NCI-H1105 treated with DMSO at 0.1 percent for 48 hours (cell line): ENCODE measurements at regions not wholly inside any gene's neighbourhood (a gene's known extent, or its start where the extent isn't known, plus 50 kb on each side); places are given as distances from the start of the nearest gene placed in this dataset.

ENCODE experiments used
- DNase-seq: peaks from one replicate; lab custom pipeline; 2025; lab: John Stamatoyannopoulos, UW

DNA sequence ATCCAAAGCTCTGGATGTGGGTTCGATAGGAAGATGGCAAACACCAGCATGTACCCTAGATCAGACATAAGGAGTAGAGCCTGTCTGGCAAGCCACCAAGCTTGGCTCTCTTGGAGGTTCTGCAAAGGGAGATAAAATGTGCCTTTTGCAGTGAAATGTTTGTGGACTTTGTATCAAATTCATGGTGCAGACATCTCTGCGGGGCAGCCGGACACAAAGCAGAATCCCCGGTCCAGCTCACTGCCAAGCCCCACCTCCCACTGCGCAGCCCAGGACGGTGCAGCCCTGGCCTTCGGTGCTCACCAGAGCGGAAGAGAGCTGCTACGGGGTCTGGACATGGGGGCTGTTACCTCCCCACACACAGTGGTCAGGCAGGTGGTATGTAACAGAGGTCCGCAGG, 333.6 kb upstream of the JARID2 start:
- no peak for DNase-seq

DNA sequence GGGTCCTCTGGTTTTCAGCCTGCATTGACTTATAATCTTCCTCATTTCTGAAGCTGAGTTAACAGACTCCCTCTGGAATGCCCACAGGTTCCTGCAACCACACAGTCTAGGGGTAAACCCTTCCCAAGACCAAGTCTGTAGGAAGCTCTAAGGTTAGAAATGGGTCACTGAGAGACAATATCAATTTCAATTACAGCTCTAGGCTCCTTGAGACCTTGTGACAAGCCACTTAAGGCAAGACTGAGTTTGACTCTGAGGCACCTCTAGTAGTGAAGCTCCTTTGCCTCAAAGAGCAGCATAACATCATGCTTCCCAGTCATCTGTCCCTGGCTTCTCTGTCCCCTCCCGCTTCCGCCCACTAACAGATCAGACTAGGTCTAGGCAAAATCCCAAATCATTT, 333.2 kb upstream of the JARID2 start:
- DNase-seq: no peak

DNA sequence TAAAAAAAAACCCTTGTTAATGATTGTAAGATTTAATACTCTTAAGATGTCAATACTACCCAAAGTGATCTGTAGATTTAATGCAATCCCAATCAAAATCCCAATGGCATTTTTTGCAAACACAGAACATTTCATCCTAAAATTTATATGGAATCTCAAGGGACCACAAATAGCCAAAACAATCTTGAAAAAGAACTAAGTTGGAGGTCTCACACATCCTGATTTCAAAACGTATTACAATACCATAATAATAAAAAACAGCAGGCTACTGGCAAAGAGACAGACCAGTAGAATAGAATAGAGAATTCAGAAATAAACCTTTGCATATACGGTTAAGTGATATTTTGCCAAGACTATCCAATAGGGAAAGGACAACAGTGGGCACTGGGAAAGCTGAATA, 331.9 kb upstream of the JARID2 start:
- no peak for DNase-seq

DNA sequence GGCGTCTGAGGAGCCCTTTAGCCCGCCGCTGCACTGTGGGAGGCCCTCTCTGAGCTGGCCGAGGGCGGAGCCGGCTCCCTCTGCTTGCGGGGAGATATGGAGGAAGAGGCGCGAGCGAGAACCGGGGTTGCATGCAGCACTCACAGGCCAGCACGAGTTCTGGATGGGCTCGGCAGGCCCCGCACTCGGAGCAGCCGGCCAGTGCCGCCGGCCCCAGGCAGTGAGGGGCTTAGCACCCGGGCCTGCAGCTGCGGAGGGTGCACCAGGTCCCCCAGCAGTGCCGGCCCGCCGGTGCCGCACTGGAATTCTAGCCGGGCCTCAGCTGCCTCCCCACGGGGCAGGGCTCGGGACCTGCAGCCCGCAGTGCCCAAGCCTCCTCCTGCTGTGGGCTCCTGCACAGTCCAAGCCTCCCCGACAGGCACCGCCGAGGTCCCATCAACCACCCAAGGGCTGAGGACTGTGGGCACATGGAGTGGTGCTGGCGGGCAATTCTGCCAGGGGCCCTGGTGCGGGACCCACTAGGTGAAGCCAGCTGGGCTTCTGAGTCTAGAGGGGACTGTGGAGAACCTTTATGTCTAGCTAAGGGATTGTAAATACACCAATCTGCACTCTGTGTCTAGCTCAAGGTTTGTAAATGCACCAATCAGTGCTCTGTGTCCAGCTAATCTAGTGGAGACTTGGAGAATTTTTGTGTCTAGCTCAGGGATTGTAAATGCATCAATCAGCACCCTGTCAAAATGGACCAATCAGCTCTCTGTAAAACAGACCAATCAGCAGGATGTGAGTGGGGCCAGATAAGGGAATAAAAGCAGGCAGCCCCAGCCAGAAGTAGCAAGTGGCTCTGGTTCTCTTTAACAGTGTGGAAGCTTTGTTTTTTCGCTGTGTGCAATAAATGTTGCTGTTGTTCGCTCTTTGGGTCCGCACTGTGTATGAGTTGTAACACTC, 329.7 kb upstream of the JARID2 start:
- no peak for DNase-seq

DNA sequence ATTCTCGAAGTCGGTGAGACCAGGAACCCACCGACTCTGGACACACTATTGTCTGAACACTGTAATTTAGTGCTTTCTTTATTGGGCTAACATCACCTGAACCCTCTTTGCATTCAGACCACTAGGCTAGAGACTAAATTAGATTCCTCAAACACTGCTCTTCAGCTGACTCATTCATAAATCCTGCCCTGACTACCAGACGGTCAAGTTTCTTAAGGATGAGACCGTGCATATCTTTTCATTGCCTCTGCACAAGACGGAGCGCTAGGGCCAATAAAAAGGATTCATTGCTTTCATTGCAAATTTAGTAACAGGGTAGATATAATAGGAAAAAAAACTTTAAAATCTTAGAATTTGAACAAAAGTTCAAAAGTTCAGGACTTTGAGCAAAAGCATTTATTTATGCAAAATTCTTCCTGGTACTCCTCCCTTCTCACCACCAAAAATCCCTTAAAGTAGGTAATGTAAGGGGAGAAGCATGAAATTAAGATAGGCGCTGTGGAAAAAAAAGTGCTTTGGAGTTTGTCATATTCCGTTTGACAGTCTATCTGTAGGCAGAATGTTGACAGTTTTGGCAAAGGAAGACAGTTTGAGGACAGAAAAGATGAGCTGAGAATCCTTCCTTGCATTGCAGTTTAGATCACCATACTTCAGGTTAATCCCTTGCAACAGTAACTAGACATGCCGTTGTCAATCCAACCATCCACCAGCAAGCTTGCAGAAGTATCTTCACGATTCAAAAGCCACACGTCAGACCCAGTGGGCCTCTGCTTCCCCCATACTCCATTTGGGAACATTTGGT, 328.6 kb upstream of the JARID2 start:
- DNase-seq: no peak

DNA sequence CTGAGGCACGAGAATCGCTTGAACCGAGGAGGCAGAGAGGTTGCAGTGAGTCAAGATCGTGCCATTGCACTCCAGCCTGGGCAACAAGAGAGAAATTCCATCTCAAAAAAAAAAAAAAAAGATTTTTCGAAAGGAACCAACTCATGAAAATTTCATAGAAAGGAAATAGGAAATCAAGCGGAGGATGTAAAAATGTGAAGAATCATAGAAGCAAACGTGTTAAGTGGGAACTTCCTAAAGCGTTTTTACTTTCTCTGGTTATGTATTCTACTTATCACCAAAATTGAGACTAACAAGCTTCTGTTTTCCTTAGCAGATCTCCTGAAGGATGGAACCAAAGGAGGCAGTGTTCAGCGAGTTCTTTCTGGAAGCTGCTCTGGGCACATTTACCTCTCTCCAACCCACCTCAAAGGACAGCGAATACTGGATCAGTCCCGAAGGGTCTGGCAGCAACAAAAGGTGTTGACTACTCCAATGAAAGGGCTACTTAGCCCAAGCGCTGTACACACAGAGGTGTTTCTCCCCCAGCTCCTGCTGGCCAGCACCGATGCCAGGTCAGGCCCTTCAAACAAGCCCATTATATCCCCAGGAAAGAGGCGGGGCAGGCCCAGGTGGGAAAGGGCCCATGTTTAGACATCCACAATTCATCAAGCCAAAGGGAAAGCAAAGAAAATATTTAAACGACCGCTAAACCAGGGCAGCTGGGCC, 327.5 kb upstream of the JARID2 start:
- DNase-seq: no peak

DNA sequence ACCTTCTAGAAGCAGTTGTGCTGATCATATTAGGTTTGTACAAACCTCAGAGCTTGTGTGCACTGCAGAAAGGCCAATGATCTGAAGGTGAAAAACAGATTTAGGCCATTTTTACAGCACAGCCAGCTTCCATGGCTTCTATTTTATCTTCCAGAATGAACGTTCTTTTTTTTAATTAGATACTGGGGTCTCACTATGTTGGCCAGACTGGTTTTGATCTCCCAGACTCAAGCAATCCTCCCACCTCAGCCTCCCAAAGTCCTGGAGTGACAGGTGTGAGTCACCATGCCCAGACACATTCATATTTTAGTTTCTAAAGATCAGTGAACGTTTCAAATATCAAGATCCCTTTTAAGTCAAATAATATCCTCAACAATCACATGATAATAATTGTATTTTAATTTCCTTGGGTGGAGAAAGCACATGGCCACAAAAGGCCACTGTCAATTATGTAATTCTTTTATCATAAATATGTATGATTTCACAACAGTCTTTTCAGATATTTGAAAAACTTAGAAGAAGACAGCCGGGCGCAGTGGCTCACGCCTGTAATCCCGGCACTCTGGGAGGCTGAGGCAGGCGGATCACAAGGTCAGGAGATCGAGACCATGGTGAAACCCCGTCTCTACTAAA, 326.7 kb upstream of the JARID2 start:
- no peak for DNase-seq

DNA sequence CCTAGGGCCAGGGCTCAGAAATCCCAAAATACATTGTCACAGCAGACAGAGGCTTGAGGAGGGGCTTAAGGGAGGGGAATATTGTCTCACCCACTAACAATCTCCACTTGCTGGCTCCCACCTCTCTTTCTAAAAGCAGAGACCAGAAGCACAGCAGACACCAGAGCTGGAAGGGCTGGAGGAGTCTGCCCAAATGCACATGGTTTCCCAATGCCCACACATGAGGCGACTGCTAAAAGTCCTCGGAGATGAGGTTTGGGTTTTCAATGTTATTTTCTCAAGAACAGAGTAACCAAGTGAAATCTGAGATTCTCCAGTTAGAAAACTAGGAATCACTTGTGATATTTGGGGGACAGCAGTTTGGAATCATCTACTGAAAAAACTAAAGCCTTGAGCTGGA, 325.6 kb upstream of the JARID2 start:
- DNase-seq: no peak

DNA sequence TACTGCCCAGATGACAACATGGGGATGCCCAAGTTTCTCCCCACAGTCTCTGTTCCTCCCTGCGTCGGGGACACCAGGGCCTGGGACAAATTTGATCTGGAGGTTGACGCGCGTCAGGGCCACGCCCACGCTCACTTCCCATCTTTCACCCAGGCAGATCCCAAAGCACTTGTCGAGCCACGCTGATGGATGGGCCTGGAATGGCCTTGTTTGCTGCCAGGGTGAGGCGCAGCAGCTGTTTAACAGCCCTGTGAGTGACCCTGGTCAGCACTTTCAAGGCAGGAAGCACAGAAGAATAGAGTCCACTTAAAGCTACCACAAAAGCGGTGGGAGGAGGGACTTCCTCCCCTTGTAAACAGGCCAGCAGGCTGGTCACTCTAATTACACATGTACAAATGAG, 324.7 kb upstream of the JARID2 start:
- no peak for DNase-seq

DNA sequence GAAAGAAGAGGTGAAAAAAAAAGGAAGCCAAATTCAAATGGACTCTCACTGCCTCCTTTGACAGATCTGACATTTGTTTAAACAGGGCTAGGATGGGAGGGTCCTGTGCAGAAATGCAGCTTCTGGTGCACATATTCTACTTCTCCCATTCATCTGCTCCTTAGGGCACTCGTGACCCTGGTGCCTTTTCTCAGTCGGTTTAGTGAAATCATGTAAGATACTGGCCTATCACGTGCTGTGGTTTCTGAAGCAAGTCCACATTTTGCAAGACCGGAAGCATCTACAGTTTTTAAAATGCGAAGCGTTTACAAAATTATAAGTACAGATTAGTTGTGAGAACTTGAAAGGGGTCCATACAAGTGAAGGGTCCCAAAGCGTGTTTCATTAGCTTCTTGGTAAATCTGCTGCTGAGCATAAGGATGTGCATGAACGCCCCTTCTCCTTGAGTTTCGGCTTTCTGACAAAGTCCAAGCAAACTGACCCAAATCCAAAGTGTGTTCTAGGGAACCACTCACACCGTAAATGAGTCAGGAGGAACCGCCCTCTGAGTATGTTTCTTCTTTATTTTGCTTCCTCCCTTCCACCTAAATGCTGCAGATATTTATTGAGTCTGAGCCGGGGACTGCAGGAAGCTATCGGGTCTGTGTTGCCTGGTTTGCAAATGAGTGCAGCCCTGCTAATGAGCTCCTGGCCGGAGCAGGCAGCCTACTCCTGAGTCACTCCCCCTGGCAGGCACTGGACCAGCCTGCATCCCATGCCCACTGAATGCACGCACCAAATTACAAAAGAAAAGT, 323.8 kb upstream of the JARID2 start:
- no peak for DNase-seq

DNA sequence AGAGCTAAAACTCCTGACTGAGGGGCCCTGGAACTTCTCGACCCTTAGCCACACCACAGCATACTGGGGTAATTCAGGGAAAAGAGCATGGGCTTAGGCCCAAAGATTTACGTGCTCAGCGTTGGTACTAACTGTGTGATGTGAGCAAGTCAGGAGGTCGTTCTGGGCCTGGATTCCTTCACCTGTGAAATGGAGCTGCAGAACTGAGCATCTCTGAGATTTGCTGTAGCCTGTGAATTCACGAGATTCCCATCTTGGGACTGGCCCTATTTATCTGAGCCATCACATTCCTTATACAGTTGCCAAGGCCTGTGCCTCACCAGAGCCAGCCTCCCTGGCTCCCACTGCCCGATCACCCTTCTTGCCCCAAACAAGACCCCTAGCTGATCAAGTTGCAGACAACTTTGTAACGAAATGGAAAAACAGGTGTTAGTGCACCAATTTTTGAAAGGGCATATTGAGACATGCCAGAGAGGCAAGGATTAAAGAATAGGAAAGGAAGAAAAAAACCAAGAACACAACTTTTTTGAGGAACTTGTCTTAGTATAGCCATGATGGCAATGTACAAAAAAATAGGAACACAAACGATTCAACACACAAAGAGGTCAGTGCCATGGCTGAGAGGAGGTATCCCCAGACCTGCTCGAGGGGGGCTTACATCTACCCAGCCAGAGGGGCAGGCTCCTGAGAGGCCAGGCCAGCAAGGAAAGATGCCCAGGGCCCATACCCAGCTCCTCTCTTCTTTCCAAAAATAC, 323.0 kb upstream of the JARID2 start:
- no peak for DNase-seq

DNA sequence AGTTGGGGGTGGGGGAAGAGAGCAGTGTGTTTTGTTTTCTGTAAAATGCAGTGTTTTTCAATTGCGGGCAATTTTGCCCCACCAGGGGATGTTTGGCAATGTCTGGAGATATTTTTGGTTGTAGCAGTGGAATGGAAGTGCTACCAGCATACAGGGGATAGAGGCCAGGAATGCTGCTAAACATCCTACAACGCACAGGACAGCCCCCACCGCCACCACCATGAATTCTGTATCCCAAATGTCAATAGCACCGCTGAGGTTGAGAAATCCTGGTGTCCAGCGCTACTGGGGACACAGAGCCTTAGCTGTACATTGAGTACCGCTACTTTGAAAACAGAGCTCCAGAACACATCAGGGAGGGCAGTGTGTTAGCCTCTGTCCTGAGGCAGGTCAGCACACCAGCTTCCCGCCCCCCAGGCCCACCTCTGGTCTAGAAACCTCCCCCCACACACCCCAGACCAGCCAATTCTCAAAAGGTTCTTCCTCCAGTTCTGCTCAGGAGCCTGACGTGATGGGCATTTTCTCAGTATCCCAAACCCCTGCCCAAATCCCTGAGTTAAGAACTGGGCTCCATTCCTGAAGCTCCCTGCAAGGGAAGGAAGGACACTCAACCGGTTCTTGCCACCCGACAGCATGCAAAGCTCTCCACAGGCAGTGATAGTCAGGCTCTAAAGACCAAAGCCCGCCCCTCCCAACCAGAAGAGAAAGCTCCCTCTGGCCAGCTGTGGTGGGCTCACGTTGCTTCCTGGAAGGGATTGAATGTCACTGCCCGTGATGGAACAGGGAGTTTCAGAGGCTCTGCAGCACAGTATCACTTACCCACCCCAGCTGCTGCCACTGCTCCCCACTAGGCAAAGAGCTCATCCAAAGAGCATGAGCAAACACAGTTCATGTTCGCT, 321.5 kb upstream of the JARID2 start:
- no peak for DNase-seq

DNA sequence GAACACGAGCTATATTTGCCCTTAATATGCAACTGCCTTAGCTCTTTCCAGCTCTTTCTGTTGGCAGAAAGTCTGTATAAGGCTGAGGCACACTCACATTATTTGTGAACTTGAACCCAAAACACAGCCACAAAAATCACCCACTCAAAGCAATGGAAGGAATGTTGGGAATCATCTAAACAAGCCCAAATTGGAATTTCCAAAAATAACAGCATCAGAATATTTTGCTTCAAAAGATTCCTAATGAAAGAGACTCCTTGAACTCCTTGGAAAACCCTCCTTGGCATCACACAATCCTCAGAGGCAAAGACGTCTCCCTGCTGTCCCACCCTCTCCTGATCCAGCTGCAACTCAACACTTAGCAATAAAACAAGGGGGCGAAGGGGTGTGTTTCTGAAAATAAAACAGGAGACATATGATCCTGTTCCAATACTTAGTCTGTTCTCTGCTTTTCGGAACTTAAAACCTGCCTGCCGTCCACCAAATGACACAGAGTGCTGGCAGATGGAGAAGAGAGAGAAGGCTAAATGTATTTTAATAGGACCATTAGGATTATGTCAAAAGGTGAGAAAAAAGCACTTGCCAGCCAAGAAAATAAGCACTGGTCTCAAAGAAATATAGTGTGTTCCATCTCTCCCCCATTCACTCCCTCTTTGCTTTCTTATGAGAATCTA, 320.7 kb upstream of the JARID2 start:
- no peak for DNase-seq

DNA sequence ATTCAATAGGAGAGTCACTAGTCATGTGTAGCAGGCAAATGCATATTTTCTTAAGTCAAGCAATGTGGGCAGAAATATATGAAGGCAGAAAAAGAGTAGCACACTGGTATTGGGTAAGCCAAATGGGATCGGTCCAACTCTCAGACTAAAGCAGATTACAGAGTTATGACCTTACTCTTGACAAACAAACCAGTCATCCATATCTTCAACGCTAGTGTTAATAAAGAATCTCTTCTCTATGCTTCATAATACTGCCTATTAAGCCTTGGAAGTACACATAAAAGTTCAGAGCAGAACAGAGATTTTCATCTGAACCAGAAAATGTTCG, 320.2 kb upstream of the JARID2 start:
- no peak for DNase-seq

DNA sequence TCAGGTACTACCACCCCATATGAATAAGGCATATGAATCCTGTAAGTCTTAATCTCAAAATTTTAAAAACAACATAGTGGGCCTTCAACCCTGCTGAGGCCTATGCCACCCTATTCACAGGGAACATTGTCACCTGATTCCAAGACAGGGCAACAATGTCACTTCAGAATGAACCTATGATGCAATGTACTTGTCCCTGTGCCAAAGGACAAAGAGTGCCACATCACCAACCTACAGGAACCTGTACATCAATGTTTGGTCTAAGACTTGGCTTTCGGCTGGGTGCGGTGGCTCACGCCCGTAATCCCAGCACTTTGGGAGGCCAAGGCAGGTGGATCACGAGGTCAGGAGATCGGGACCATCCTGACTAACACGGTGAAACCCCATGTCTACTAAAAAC, 318.5 kb upstream of the JARID2 start:
- no peak for DNase-seq

DNA sequence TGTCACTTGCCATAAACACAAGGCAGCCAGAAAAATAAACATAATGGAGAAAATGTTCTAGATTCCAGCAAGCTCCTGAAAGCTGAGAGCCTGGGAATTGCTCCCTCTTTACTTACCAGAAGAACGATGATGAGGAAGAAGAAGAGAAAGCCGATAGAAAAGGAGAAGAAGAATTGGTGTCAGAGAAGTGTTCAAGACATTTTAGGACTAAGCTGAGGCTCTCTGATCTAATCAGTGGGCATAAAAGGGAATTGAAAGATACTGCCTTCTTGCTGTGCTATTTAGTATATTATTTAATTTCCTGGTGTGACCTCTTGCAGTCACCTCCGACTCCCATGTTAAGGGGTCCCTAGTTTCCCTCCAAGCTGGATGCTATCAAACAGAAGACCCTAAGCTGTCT, 316.6 kb upstream of the JARID2 start:
- DNase-seq: no peak

DNA sequence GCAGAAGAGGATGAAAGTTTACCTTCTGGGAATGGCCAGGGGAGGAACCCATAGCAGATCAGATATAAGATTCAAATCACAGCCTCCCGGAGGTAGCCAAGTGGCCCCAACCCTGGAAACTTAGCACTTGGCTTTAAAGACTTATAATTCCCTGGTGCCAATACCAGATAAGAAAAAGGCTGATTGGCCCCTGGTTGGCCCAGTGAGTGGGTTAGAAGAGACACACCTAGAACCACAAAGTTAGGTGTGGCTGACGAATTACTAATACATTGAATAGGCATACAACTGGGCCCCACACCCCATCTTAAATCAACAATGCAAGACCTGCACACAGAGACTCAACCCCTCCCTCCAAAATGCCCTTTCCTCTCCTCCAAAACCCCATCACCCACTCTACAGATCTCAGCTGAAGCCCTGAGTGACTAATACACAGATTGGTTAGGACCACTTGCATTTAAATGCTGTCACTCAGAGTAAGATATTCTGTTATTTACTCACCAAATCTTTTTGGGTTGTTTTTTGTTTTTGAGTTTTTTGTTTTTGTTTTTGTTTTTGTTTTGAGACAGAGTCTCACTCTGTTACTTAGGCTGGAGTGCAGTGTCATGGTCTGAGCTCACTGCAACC, 315.4 kb upstream of the JARID2 start:
- no peak for DNase-seq

DNA sequence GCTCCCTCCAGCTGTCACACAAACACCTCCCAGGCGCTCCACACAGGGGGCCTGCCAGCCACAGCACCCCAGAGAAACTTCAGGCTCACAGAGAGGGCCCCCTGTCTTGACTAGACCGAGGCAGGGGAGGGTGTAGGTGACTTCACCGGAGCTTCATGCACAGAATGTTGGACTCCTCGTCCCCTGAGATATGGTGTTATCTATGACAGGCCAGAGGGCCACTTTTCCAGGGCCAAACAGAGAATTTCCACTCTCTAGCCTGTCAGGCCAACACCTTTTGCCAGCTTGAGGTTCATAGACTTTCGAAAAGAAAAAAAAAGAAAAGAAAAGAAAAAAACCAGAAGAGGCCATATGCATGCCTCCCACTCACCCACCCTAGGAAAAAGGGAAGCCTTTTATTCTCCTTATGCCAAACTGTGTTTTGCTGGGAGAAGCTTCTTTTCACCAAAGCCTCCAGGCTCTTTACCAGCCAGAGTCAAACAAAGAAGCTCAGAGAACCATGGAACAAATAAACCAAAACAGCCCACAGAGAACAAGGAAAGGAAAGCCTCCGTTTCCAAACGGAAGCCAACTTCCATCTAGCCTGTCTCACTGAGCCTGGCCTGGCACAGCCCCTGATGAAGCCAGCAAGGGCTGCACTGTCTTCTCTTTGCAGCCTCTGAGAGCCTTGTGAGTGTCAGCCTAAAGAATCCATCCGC, 313.2 kb upstream of the JARID2 start:
- no peak for DNase-seq
